KMS-11 (cell line): ENCODE measurements at regions not wholly inside any gene's neighbourhood (a gene's known extent, or its start where the extent isn't known, plus 50 kb on each side); places are given as distances from the start of the nearest gene placed in this dataset.

Experiments
- H2AFZ ChIP-seq: fragments of 200-600 bp; sonication (generic); 2 replicates; pipeline ENCODE4 v1.6.1; 2016; ENCODE audit warnings: antibody characterized with exemption, mixed run types, low read depth
- H3K27ac ChIP-seq: fragments of 200-600 bp; sonication (generic); 2 replicates; pipeline ENCODE4 v1.6.1; 2016; ENCODE audit warnings: mild to moderate bottlenecking, mixed run types
- H3K27me3 ChIP-seq: fragments of 200-600 bp; sonication (generic); 2 replicates; pipeline ENCODE4 v1.6.1; 2017; ENCODE audit warnings: mild to moderate bottlenecking, low read depth, mixed run types, moderate library complexity; ENCODE audit not compliant: insufficient read depth
- H3K36me3 ChIP-seq: fragments of 200-600 bp; sonication (generic); 2 replicates; pipeline ENCODE4 v1.6.1; 2017; ENCODE audit warnings: mild to moderate bottlenecking, mixed run types; ENCODE audit not compliant: insufficient read depth
- H3K4me1 ChIP-seq: fragments of 200-600 bp; sonication (generic); 2 replicates; pipeline ENCODE4 v1.6.1; 2016; ENCODE audit warnings: mild to moderate bottlenecking, low read depth, mixed run types; ENCODE audit not compliant: poor library complexity, severe bottlenecking
- H3K4me2 ChIP-seq: fragments of 200-600 bp; sonication (generic); 2 replicates; pipeline ENCODE4 v1.7.0; 2016; ENCODE audit warnings: mild to moderate bottlenecking, mixed run types
- H3K4me3 ChIP-seq: fragments of 200-600 bp; sonication (generic); IDR thresholded peaks from 2 replicates; pipeline ENCODE4 v1.6.1; 2017; ENCODE audit warnings: low read depth, low read length, mixed read lengths; ENCODE audit not compliant: insufficient read depth
- H3K79me2 ChIP-seq: fragments of 200-600 bp; sonication (generic); 2 replicates; pipeline ENCODE4 v1.6.1; 2016; ENCODE audit warnings: low read depth, mixed run types; ENCODE audit not compliant: insufficient read depth
- H3K9ac ChIP-seq: fragments of 200-600 bp; sonication (generic); 2 replicates; pipeline ENCODE4 v1.6.1; 2016; ENCODE audit warnings: mild to moderate bottlenecking, mixed run types
- H4K20me1 ChIP-seq: fragments of 200-600 bp; sonication (generic); 2 replicates; pipeline ENCODE4 v1.6.1; 2016; ENCODE audit warnings: mild to moderate bottlenecking, mixed run types; ENCODE audit not compliant: insufficient read depth
- TF ChIP-seq, protein P1 (sequence below): fragments of 200-600 bp; sonication (generic); conservative IDR thresholded peaks from 2 replicates; pipeline ENCODE4 v1.6.1; 2017; ENCODE audit warnings: low read depth, mild to moderate bottlenecking, antibody characterized with exemption, low read length, moderate library complexity, mixed read lengths

DNA sequence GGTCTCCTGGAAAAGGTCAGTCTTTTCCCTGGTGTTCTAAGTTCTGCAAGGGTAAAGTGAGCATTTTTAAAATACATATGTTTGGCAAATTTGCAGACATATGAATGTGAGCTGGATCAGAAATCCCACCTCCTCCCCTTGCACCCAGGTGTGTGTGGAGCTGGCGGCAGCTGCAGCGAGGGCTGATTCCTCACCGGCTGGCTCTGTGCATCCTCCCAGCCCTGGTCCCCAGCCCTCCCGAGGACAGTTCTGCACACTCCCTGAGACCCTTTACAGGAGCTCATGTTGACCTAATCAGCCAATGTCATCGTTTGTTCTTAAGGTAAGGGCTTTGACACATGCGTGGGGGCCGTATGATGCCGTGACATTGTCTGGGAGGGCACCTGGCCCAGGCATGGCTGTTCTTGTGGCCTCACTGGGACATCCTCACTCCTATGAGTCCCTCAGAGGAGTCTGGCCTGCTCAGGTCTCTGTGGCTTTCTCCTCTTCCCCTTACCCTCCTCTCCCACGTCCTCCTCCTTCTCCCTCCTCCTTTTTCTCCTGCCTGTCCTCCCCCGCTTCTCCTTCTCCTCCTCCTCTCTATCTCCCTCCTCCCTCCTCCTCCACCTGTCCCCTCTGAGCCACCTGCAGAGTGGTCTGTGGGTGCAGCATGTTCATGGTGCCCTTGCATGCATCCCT is 289.2 kb upstream of the SFSWAP start:
- no peaks in the 10 kb centered on the region for H3K4me1 ChIP-seq
- H3K4me3 ChIP-seq: no peak overlapping the region
- no peak overlapping the region for H2AFZ ChIP-seq
- H3K27me3 ChIP-seq: no peaks in the 10 kb centered on the region
- H3K4me2 ChIP-seq: no peak overlapping the region
- no peak overlapping the region for H3K27ac ChIP-seq
- H3K79me2 ChIP-seq: no peaks in the 10 kb centered on the region
- no peaks in the 10 kb centered on the region for H3K36me3 ChIP-seq
- TF ChIP-seq, protein P1, sequence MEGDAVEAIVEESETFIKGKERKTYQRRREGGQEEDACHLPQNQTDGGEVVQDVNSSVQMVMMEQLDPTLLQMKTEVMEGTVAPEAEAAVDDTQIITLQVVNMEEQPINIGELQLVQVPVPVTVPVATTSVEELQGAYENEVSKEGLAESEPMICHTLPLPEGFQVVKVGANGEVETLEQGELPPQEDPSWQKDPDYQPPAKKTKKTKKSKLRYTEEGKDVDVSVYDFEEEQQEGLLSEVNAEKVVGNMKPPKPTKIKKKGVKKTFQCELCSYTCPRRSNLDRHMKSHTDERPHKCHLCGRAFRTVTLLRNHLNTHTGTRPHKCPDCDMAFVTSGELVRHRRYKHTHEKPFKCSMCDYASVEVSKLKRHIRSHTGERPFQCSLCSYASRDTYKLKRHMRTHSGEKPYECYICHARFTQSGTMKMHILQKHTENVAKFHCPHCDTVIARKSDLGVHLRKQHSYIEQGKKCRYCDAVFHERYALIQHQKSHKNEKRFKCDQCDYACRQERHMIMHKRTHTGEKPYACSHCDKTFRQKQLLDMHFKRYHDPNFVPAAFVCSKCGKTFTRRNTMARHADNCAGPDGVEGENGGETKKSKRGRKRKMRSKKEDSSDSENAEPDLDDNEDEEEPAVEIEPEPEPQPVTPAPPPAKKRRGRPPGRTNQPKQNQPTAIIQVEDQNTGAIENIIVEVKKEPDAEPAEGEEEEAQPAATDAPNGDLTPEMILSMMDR: no peak
- H3K9ac ChIP-seq: no peak overlapping the region
- H4K20me1 ChIP-seq: no peaks in the 10 kb centered on the region

DNA sequence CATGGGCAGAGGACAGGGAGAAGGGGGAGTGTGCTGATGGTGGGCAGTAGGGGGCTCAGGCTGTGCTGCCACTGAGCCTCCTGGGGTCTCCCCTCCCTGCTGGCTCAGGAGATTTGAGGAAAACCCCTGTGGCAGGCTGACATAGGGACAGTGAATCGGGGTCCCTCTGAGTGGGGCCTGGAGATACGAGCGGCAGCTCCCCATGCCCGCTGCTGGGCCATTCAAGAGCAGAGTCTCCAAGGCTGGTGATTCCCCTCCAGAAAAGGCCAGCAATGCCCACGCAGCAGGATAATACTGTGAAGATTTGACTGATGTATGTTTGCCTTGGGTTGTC is 288.7 kb upstream of the SFSWAP start:
- Histone ChIP-seq H3K9ac (no peak overlapping the region), H3K4me3 (no peak overlapping the region), H3K27ac (no peak overlapping the region), H3K79me2 (no peaks in the 10 kb centered on the region), H3K4me2 (no peak overlapping the region), H3K27me3 (no peaks in the 10 kb centered on the region), H4K20me1 (no peaks in the 10 kb centered on the region), H3K36me3 (no peaks in the 10 kb centered on the region), H2AFZ (no peak overlapping the region), H3K4me1 (no peaks in the 10 kb centered on the region)
- TF ChIP-seq, protein P1: no peak

DNA sequence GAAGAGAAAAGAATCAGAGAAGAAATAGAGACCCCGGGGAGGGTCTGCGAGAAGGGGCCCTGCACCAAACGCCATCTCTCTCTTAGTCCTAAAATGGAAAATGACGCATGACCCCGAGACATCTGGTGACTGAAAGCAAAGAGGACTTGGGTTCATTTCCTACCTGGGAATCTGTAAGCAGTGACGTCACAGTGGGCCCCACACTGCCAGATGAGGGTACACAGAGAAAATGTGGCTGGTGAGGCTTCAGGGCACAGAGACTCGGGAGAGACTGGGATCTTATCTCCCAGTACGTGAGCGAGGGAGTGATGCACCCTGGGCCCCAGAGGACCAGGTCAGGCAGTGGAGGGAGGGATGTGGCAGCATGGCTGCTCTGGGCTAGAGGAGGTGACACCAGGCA is 288.1 kb upstream of the SFSWAP start:
- Histone ChIP-seq H3K9ac (no peak overlapping the region), H4K20me1 (no peaks in the 10 kb centered on the region), H3K4me2 (no peak overlapping the region), H3K4me3 (no peak overlapping the region), H3K4me1 (no peaks in the 10 kb centered on the region), H3K27ac (no peak overlapping the region), H2AFZ (no peak overlapping the region), H3K27me3 (no peaks in the 10 kb centered on the region), H3K79me2 (no peaks in the 10 kb centered on the region), H3K36me3 (no peaks in the 10 kb centered on the region)
- TF ChIP-seq, protein P1: no peak

GRCh38 chr12:131424270-131424669 is 286.6 kb upstream of the SFSWAP start:
- H3K79me2 ChIP-seq: no peaks in the 10 kb centered on the region
- H3K4me3 ChIP-seq: no peak overlapping the region
- no peaks in the 10 kb centered on the region for H3K4me1 ChIP-seq
- H3K36me3 ChIP-seq: no peaks in the 10 kb centered on the region
- no peak overlapping the region for H3K27ac ChIP-seq
- H4K20me1 ChIP-seq: no peaks in the 10 kb centered on the region
- no peaks in the 10 kb centered on the region for H3K27me3 ChIP-seq
- no peak overlapping the region for H2AFZ ChIP-seq
- TF ChIP-seq, protein P1: no peak
- no peak overlapping the region for H3K9ac ChIP-seq
- no peak overlapping the region for H3K4me2 ChIP-seq
